ENCODE measurements at regions not wholly inside any gene's neighbourhood (a gene's known extent, or its start where the extent isn't known, plus 50 kb on each side); places are given as distances from the start of the nearest gene placed in this dataset.

DNA sequence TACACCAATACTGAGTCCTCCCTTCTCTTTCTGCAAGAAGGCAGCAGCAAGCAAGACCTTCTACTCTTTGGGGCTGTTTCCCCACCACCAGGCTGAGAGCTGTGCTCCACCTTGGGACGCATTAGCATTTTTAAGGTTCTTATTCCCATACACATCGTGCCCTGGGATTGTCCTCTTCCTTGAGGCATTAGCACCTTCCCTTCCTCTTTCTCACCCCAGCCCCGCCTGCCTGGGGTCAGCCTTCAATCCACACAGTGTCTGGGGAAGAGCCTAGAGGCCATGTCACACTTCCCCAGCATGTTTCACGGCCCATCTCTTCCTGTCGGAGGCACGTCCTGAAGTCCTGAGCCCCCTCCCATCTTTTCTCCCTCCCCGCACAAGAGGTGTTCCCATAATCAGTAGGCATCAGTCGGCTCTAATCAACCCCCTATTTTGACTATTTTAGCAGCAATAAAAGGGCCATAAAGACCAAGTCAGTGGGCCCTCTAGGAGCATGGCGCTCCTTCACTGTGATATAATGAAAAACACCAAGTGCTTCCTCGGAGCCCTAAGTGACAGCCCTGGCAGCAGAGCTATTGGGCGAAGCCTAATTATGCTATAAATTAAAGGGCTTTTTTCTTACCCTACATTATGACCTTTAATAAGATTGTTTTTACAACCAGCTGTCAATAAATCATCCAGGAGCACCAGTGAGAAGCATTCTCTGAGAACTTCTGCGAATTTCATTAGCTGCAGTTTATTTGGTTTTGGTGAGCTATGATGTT, 55.0 kb upstream of the PKDCC start:
- H3K9me3 ChIP-seq = no peaks in the 10 kb centered on the region
- no peak for DNase-seq
- no peaks in the 10 kb centered on the region for H3K36me3 ChIP-seq (ENCODE audit: low read depth)
- intact Hi-C loops (cut with DNase I, micrococcal nuclease) = no loop called here
- H3K4me1 ChIP-seq (ENCODE audit: low read depth) = no peaks in the 10 kb centered on the region
- no peak for ATAC-seq
- no peak overlapping the region for H3K4me3 ChIP-seq
- TF ChIP-seq, protein P1, sequence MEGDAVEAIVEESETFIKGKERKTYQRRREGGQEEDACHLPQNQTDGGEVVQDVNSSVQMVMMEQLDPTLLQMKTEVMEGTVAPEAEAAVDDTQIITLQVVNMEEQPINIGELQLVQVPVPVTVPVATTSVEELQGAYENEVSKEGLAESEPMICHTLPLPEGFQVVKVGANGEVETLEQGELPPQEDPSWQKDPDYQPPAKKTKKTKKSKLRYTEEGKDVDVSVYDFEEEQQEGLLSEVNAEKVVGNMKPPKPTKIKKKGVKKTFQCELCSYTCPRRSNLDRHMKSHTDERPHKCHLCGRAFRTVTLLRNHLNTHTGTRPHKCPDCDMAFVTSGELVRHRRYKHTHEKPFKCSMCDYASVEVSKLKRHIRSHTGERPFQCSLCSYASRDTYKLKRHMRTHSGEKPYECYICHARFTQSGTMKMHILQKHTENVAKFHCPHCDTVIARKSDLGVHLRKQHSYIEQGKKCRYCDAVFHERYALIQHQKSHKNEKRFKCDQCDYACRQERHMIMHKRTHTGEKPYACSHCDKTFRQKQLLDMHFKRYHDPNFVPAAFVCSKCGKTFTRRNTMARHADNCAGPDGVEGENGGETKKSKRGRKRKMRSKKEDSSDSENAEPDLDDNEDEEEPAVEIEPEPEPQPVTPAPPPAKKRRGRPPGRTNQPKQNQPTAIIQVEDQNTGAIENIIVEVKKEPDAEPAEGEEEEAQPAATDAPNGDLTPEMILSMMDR (IDR thresholded peaks at IDR 0.05) = no peak

DNA sequence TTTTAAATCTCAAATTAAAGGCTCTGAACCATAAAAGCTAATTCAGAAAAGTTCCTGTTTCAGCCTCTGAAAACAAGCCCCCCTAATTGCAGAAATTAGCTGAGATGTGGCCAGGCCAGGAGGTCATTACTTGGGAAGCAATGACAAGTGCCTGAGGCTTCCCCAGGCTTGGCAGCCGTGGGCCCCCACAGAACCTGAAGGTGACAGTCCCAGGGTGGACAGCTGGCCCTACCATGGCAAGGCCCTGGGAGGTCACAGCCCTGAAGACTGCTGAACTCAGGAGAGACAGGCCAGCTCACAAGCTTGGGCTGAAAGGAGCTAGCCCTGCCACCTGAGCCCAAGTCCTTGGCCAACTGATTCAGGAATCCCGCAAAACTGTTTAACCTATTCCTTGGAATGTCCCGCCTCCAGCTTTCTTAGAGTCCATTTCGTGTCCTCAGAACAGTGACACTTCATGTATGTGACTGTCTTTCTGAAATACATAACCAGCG, 54.3 kb upstream of the PKDCC start:
- Histone ChIP-seq H3K4me1 (ENCODE audit: low read depth) (no peaks in the 10 kb centered on the region), H3K4me3 (no peak overlapping the region), H3K36me3 (ENCODE audit: low read depth) (no peaks in the 10 kb centered on the region), H3K9me3 (no peaks in the 10 kb centered on the region)
- DNase-seq (no peak), ATAC-seq (no peak)
- TF ChIP-seq, protein P1 (IDR thresholded peaks at IDR 0.05) = no peak
- intact Hi-C loops (cut with DNase I, micrococcal nuclease) = no loop called here

DNA sequence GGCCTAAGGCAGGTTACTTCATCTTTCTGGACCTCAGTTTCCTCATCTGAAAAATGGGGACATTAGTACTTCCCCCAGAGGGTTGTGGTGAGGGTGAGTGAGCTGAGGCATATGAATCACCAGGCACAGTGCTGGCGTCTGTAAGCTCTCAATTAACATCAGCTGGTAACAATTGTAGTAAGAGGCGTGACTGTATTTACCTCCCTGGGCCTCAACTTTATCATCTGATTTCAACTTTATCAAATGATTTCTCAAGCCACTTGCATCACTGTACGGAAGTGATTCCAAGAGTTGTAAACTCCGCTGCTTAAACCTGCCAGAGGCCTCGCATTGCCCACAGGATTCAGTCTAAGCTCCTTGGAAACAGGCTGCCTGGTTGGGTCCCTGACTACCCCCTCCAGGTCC, 53.6 kb upstream of the PKDCC start:
- DNase-seq (no peak), ATAC-seq (peak; percentile 51)
- Histone ChIP-seq H3K4me1 (ENCODE audit: low read depth) (no peaks in the 10 kb centered on the region), H3K9me3 (no peaks in the 10 kb centered on the region), H3K36me3 (ENCODE audit: low read depth) (no peaks in the 10 kb centered on the region), H3K4me3 (no peak overlapping the region)
- TF ChIP-seq, protein P1 (IDR thresholded peaks at IDR 0.05) = no peak
- intact Hi-C loops (cut with DNase I, micrococcal nuclease) = no loop called here

DNA sequence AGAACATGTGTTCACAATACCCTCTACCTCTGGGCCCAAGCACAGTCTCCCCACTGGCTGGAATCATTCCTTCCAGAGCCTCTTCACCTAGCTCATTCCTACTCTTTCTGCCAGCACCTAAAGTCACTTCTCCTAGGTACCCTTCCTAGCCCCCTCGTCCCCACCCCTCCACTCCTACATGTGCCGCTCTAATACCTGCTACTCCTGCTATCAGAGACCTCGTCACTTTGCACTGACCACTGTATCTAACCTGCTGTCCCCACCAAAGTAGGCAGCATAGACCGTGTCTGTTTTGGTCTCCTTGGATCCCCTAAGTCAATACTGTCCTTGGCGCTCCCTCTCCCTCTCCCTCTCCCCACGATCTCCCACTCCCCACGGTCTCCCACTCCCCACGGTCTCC, 53.2 kb upstream of the PKDCC start:
- no peak for DNase-seq
- no peak for ATAC-seq
- Histone ChIP-seq H3K36me3 (ENCODE audit: low read depth) (no peaks in the 10 kb centered on the region), H3K9me3 (no peaks in the 10 kb centered on the region), H3K4me1 (ENCODE audit: low read depth) (no peaks in the 10 kb centered on the region), H3K4me3 (no peak overlapping the region)
- intact Hi-C loops (cut with DNase I, micrococcal nuclease) = no loop called here
- TF ChIP-seq, protein P1 (IDR thresholded peaks at IDR 0.05) = no peak

DNA sequence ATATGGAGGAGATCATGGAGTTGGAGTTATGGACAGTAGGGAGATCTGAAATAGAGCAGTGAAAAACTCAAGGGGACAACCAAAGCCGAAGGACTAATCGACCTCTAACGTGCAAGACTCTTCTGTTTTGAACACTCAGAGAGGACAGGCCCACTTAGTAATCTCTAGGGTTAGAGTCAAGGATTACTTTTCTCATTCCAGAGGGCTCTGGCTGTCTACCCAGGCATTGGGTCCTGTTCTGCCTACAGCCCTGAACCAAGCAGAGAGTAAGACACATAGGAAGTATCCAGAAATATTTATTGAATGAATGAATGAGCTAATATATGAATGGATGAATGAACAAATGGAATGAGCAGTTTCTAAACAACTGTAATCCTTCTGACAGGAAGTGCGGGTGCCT, 50.3 kb upstream of the PKDCC start:
- Histone ChIP-seq H3K4me1 (ENCODE audit: low read depth) (no peaks in the 10 kb centered on the region), H3K9me3 (no peaks in the 10 kb centered on the region), H3K36me3 (ENCODE audit: low read depth) (no peaks in the 10 kb centered on the region), H3K4me3 (no peak overlapping the region)
- ATAC-seq (no peak), DNase-seq (no peak)
- intact Hi-C loops (cut with DNase I, micrococcal nuclease) = no loop called here
- TF ChIP-seq, protein P1 (IDR thresholded peaks at IDR 0.05) = no peak
